A549 (cell line): ENCODE measurements at regions not wholly inside any gene's neighbourhood (a gene's known extent, or its start where the extent isn't known, plus 50 kb on each side); places are given as distances from the start of the nearest gene placed in this dataset.
"Not testable (repeated sequence)": the region's sequence is repeated elsewhere in the genome, so short reads cannot be mapped to it uniquely, and the experiment has no call there.

Experiments used
- ATAC-seq, 2 experiments: fragments of 200-7000 bp in 1 of 2; fragments of >200 bp in 1 of 2; cut with Nextera tagmentation in 1 of 2; cut with Tn5 transposase in 1 of 2; 3 replicates each; pipeline versions ENCODE4 v1.8.0 to v1.9.1; 2018 to 2020; ENCODE audit warnings: mild to moderate bottlenecking in 1 of 2, moderate library complexity in 1 of 2
- CTCF ChIA-PET: fragments of 300-600 bp; sonication (Branson Sonifier 250); formaldehyde crosslinking; extraction: SDS; loops from one replicate; lab custom pipeline; 2021; ENCODE audit warnings: antibody characterized with exemption, inconsistent platforms; lab: Yijun Ruan, JAX
- POLR2A ChIA-PET: fragments of 350-600 bp; formaldehyde crosslinking; extraction: SDS; loops from one replicate; lab custom pipeline; 2021; ENCODE audit warnings: antibody characterized with exemption, inconsistent platforms; lab: Yijun Ruan, JAX
- DNase-seq, 2 experiments: peaks; one replicate each; pipeline versions ENCODE4 v3.0.0 to v3.0.0-alpha.2; 2011 to 2016; ENCODE audit warnings: low read depth in 1 of 2, low spot score in 1 of 2
- FAIRE-seq: peaks from 2 replicates; lab custom pipeline; 2011; peaks lifted over from hg19 to GRCh38; lab: Jason Lieb, UNC
- H3K27ac ChIP-seq, 2 experiments: fragments of >200 bp; sonication (Bioruptor Twin); formaldehyde crosslinking; 3 replicates each; pipeline ENCODE4 v1.5.1; 2016 to 2017
- H3K4me1 ChIP-seq: fragments of >200 bp; sonication (Bioruptor Twin); formaldehyde crosslinking; 3 replicates; pipeline ENCODE4 v1.6.1; 2016
- H3K4me2 ChIP-seq: fragments of >200 bp; sonication (Bioruptor Twin); formaldehyde crosslinking; 3 replicates; pipeline ENCODE4 v1.6.1; 2016
- H3K4me3 ChIP-seq: fragments of >200 bp; sonication (Bioruptor Twin); formaldehyde crosslinking; 3 replicates; pipeline ENCODE4 v1.5.1; 2016
- H3K9me3 ChIP-seq: fragments of >200 bp; sonication (Bioruptor Twin); formaldehyde crosslinking; 3 replicates; pipeline ENCODE4 v1.6.1; 2016
- ATOH8 ChIP-seq: fragments of 250-450 bp; sonication (Bioruptor Pico); IDR thresholded peaks from 2 replicates; pipeline ENCODE4 v1.5.0; 2020; ENCODE audit warnings: low read depth, mild to moderate bottlenecking, moderate library complexity
- BCL3 ChIP-seq: fragments of >200 bp; sonication (Bioruptor Twin); formaldehyde crosslinking; IDR thresholded peaks from 3 replicates; pipeline ENCODE4 v1.6.1; 2016
- CBX8 ChIP-seq: fragments of 200-600 bp; sonication (generic); IDR thresholded peaks from 2 replicates; pipeline ENCODE4 v1.6.1; 2016
- EHF ChIP-seq: fragments of 250-450 bp; sonication (Bioruptor Pico); IDR thresholded peaks from 2 replicates; pipeline ENCODE4 v1.5.0; 2020; ENCODE audit warnings: mild to moderate bottlenecking
- EP300 ChIP-seq, 2 experiments: fragments of >200 bp; sonication (Bioruptor Twin); formaldehyde crosslinking; IDR thresholded peaks; 2 replicates in 1 of 2; 3 replicates in 1 of 2; pipeline ENCODE4 v1.6.1; 2016 to 2017
- FOSL2 ChIP-seq, 2 experiments: fragments of 450-650 bp in 1 of 2; fragments of >200 bp in 1 of 2; sonication (Bioruptor Twin) in 1 of 2; formaldehyde crosslinking; IDR thresholded peaks; 2 replicates each; pipeline versions ENCODE4 v1.5.0 to v1.6.1; 2016 to 2020; ENCODE audit warnings: mild to moderate bottlenecking in 1 of 2, moderate library complexity in 1 of 2
- GATA3 ChIP-seq: IDR thresholded peaks from 2 replicates; pipeline ENCODE4 v1.6.1; 2012; ENCODE audit warnings: borderline replicate concordance
- HDAC2 ChIP-seq: fragments of 200-600 bp; sonication (generic); IDR thresholded peaks from 2 replicates; pipeline ENCODE4 v1.6.1; 2016
- HES2 ChIP-seq: fragments of >200 bp; sonication (Bioruptor Twin); formaldehyde crosslinking; IDR thresholded peaks from 2 replicates; pipeline ENCODE4 v1.6.1; 2016
- HEYL ChIP-seq: fragments of 250-450 bp; sonication (Bioruptor Pico); IDR thresholded peaks from 2 replicates; pipeline ENCODE4 v1.8.0; 2021; ENCODE audit warnings: mild to moderate bottlenecking, moderate library complexity
- HMGXB4 ChIP-seq: fragments of 250-450 bp; sonication (Bioruptor Pico); IDR thresholded peaks from 2 replicates; pipeline ENCODE4 v1.5.0; 2021; ENCODE audit warnings: mild to moderate bottlenecking, moderate library complexity, borderline replicate concordance
- JUN ChIP-seq, 2 experiments: fragments of >200 bp; sonication (Bioruptor Twin); formaldehyde crosslinking; IDR thresholded peaks; 2 replicates in 1 of 2; 3 replicates in 1 of 2; pipeline ENCODE4 v1.6.1; 2016 to 2017
- JUNB ChIP-seq: fragments of >200 bp; sonication (Bioruptor Twin); formaldehyde crosslinking; IDR thresholded peaks from 2 replicates; pipeline ENCODE4 v1.6.1; 2016
- MAFK ChIP-seq: fragments of 450-650 bp; IDR thresholded peaks from 2 replicates; pipeline ENCODE4 v1.6.1; 2014; ENCODE audit not compliant: partially characterized antibody
- MYC ChIP-seq: IDR thresholded peaks from 2 replicates; pipeline ENCODE4 v1.6.1; 2012; ENCODE audit warnings: mild to moderate bottlenecking, inconsistent platforms, low read length, improper control_type of control experiment, borderline replicate concordance
- NFE2L2 ChIP-seq: fragments of 150-350 bp; conservative IDR thresholded peaks from 2 replicates; pipeline ENCODE4 v1.6.1; 2014; ENCODE audit warnings: low read length
- NR3C1 ChIP-seq: fragments of >200 bp; sonication (Bioruptor Twin); formaldehyde crosslinking; IDR thresholded peaks from 3 replicates; pipeline ENCODE4 v1.6.1; 2017
- PBX3 ChIP-seq: IDR thresholded peaks from 2 replicates; pipeline ENCODE4 v1.6.1; 2012
- POLR2A ChIP-seq: IDR thresholded peaks from 2 replicates; pipeline ENCODE4 v1.6.1; 2012; ENCODE audit warnings: mild to moderate bottlenecking, low read length
- RAD21 ChIP-seq, 2 experiments: fragments of >200 bp in 1 of 2; sonication (Bioruptor Twin) in 1 of 2; formaldehyde crosslinking in 1 of 2; IDR thresholded peaks in 1 of 2; conservative IDR thresholded peaks in 1 of 2; 2 replicates in 1 of 2; 3 replicates in 1 of 2; pipeline ENCODE4 v1.6.1; 2012 to 2018; ENCODE audit warnings: inconsistent platforms in 1 of 2
- REST ChIP-seq: fragments of 200-600 bp; sonication (generic); IDR thresholded peaks from 2 replicates; pipeline ENCODE4 v1.6.1; 2016; ENCODE audit warnings: antibody characterized with exemption, mild to moderate bottlenecking, moderate library complexity
- SREBF2 ChIP-seq: fragments of 450-650 bp; IDR thresholded peaks from 2 replicates; pipeline ENCODE4 v1.6.1; 2014; ENCODE audit warnings: mild to moderate bottlenecking, moderate library complexity
- TFCP2L1 ChIP-seq: fragments of 250-450 bp; sonication (Bioruptor Pico); IDR thresholded peaks from 2 replicates; pipeline ENCODE4 v1.5.0; 2021; ENCODE audit warnings: mild to moderate bottlenecking
- WGBS: methylation state at CpG from one replicate; pipeline ENCODE4 v1.1.6; 2017; ENCODE audit errors: missing lambda C conversion rate; 5-methylcytosine and 5-hydroxymethylcytosine counted together

GRCh38 chr7:94803821-94804220, 103.6 kb upstream of the PPP1R9A start:
- 96% methylated on average over 2 of the region's 2 CpGs for WGBS
- Histone ChIP-seq H3K27ac (0 out of 6 replicates have a peak overlapping the region, but pooled peaks of 1 of the 2 experiments have one; percentile 27), H3K4me2 (no peak overlapping the region), H3K4me1 (no peaks in the 10 kb centered on the region), H3K9me3 (no peaks in the 10 kb centered on the region), H3K4me3 (no peak overlapping the region)
- DNase-seq = no peak
- TF ChIP-seq MAFK (peak; percentile 88), NFE2L2 (peak; percentile 61), CBX8 (no peak)
- no peak for ATAC-seq
- CTCF ChIA-PET = no interaction called here
- no peak for FAIRE-seq
- POLR2A ChIA-PET = no interaction called here

GRCh38 chr7:94808673-94809072, 98.7 kb upstream of the PPP1R9A start:
- H3K4me2 ChIP-seq; H3K4me3 ChIP-seq; POLR2A ChIA-PET; CTCF ChIA-PET; FAIRE-seq; ATAC-seq; H3K4me1 ChIP-seq; H3K9me3 ChIP-seq; DNase-seq; H3K27ac ChIP-seq; TF ChIP-seq FOSL2 (IDR thresholded peaks at IDR 0.05): not testable (repeated sequence)
- peak; percentile 55; the same call in 1 of the 2 replicates for TF ChIP-seq FOSL2 (CRISPR knock-in tag; IDR thresholded peaks at IDR 0.05)
- 24% methylated on average over 1 of the region's 1 CpG for WGBS

GRCh38 chr7:94810496-94810895, 96.9 kb upstream of the PPP1R9A start:
- 38% methylated on average over 3 of the region's 3 CpGs for WGBS
- Histone ChIP-seq H3K4me3 (no peak overlapping the region), H3K4me1 (no peaks in the 10 kb centered on the region), H3K27ac (no peak overlapping the region), H3K4me2 (no peak overlapping the region), H3K9me3 (no peaks in the 10 kb centered on the region)
- POLR2A ChIA-PET = no interaction called here
- CTCF ChIA-PET = no interaction called here
- DNase-seq (no peak), FAIRE-seq (no peak), ATAC-seq (no peak)
- TF ChIP-seq TFCP2L1 (no peak), ATOH8 (no peak), RAD21 (conservative IDR thresholded peaks at IDR 0.05 in 1 of 2, IDR thresholded peaks at IDR 0.05 in 1 of 2) (no peak), GATA3 (no peak), FOSL2 (IDR thresholded peaks at IDR 0.05) (no peak), FOSL2 (CRISPR knock-in tag; IDR thresholded peaks at IDR 0.05) (no peak), SREBF2 (no peak), HES2 (no peak), NR3C1 (no peak), POLR2A (no peak), EP300 (IDR thresholded peaks at IDR 0.05) (no peak), MAFK (no peak), MYC (no peak), HDAC2 (no peak), EHF (CRISPR knock-in tag) (no peak), JUNB (no peak)

GRCh38 chr7:94813917-94814316, 93.5 kb upstream of the PPP1R9A start:
- Histone ChIP-seq H3K4me3 (no peak overlapping the region), H3K4me2 (no peak overlapping the region), H3K27ac (no peak overlapping the region), H3K9me3 (peaks cover 10% of the 10 kb centered on the region; the same call in 1 of the 3 replicates), H3K4me1 (no peaks in the 10 kb centered on the region)
- no peak for FAIRE-seq
- CTCF ChIA-PET = no interaction called here
- WGBS = 48% methylated on average over 3 of the region's 3 CpGs
- POLR2A ChIA-PET = no interaction called here
- no peak for ATAC-seq
- DNase-seq = no peak
- no peak for TF ChIP-seq REST
- no peak for TF ChIP-seq HEYL
- TF ChIP-seq ATOH8 = no peak
- TF ChIP-seq HMGXB4 (CRISPR knock-in tag) = no peak
- no peak for TF ChIP-seq BCL3
- TF ChIP-seq JUN (IDR thresholded peaks at IDR 0.05) = no peak
- TF ChIP-seq PBX3 = no peak
